Sigmoid colon (tissue), 4 donors: ENCODE measurements at regions not wholly inside any gene's neighbourhood (a gene's known extent, or its start where the extent isn't known, plus 50 kb on each side); places are given as distances from the start of the nearest gene placed in this dataset.

ENCODE experiments used
- CTCF ChIP-seq, 4 experiments: fragments of 450-650 bp in 3 of 4; fragments of 200-600 bp in 1 of 4; IDR thresholded peaks; one replicate each; pipeline ENCODE4 v1.5.1; 2016 to 2019; ENCODE audit warnings: antibody characterized with exemption in 4 of 4, mild to moderate bottlenecking in 3 of 4, moderate library complexity in 2 of 4
- EP300 ChIP-seq, 4 donors: sonication (generic); formaldehyde crosslinking; IDR thresholded peaks; one replicate each; pipeline ENCODE4 v1.6.1; 2017; ENCODE audit warnings: antibody characterized with exemption in 4 of 4
- POLR2AphosphoS5 ChIP-seq, 4 donors: sonication (generic); formaldehyde crosslinking; IDR thresholded peaks; one replicate each; pipeline ENCODE4 v1.6.1; 2017; ENCODE audit warnings: antibody characterized with exemption in 4 of 4

- TF ChIP-seq CTCF (IDR thresholded peaks at IDR 0.05), result no peak
- TF ChIP-seq POLR2AphosphoS5 (IDR thresholded peaks at IDR 0.05), result no peak
- no peak for TF ChIP-seq EP300 (IDR thresholded peaks at IDR 0.05)
Measured at GRCh38 chr7:142418326-142418725, 160.5 kb upstream of the PRSS58 start.
